Ramos (cell line): ENCODE measurements at regions not wholly inside any gene's neighbourhood (a gene's known extent, or its start where the extent isn't known, plus 50 kb on each side); places are given as distances from the start of the nearest gene placed in this dataset.
"Not testable (repeated sequence)": the region's sequence is repeated elsewhere in the genome, so short reads cannot be mapped to it uniquely, and the experiment has no call there.

Experiments used
- in situ Hi-C: fragments of 300-500 bp; cut with MboI; formaldehyde crosslinking; loops from one replicate; pipeline ENCODE4 v1.14.3; 2022; ENCODE audit warnings: low sequenced_read_pairs; ENCODE audit not compliant: unreplicated experiment

GRCh38 chr9:89670114-89670513, 65.3 kb downstream of the GADD45G start:
- in situ Hi-C loops: no loop called here

DNA sequence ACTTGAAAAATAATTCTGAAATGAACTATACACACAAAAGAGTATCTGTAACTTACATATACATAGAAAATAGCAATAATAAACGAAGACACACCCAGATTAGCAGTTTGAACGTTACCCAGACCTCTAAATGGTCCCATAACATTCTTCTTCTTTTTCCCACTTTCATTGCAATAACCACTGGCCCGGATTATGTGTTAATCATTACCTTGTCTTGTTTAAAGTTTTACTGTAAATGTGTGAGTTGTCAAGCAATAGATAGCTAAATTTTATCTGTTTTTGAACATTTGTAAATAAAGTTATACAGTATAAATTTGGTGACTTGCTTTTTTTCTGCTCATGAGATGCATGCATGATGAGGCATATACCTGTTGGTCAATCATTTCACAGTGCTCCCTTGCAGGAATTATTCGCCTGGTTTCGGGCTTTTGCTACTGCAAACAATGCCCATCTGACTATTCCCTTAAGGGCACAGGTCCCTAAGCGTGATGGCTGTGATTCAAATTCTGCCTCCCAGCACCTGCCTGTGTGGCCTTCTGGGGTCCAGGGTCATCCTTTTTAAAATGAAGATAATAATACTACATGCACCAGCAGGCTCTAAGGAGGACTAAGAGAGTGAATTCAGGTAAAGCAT, 66.1 kb downstream of the GADD45G start:
- in situ Hi-C loops: no loop called here

DNA sequence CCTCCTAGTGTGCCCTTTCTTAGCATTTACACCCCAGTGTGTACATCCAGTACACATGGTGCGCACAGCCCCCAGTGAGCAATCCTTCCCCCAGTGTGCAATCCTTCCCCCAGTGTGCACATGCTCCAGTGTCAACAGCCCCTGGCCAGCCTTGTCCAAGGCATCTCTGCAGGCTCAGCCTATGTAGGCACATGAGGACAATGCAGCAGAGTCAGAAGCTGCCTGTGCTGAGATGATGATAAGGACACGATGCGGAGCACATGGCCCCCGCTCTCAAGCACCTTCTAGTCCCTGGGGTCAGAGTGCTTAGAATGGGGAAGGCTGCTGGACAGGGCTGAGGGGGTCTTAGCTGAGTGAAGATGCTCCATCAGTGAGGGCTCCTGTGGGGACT, 69.8 kb downstream of the GADD45G start:
- in situ Hi-C loops: no loop called here

GRCh38 chr9:89675058-89675742, 70.4 kb downstream of the GADD45G start:
- in situ Hi-C loops: no loop called here

DNA sequence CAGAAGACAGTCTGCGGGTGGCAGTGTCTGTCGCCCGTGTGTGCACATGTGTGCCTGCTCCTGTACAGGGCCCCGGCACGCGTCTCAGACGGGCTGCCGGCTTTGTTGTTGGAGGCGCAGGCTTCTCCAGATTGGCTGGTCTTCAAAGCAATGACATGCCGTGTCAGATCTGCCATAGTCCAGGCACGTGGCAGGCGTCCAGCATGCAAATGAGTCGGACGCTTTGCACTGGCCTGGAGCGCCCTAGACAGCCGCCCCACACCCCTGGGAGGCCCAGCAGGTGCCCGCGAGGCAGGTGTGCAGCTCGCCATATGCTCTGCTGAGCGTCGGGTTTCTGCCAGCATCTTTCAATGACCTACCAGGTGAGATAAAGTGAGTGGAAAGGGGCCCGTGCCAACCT, 71.5 kb downstream of the GADD45G start:
- in situ Hi-C loops: no loop called here

GRCh38 chr9:89677702-89678395, 73.0 kb downstream of the GADD45G start:
- in situ Hi-C loops: no loop called here

DNA sequence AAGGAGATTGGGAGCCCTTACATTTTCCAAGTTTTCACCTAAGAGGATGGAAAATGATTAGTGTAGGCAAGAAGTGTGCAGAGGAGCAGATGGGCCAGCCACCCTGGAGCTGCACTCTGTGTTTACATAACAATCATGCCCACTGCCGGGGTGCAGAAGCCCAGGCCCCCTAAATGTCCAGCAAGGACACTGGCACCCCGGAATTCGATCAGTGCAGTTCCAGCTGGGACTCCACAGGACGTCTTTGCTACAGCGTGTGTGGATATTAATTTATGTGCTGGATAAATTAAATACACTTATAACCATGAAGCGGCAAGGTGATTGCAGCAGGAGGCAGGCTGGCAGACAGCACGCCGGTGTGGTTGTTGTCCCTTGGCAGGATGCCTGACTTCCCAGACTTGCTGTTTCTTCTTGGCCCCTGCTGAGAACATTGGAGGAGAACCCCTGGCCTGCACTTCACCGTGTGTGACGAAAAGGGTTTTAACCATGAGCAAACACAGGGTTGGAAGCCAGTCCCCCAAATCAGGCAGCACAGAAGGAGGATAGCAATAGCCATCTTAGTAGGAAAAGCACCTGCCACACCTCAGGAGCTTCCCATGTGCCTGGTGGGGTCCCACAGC, 73.7 kb downstream of the GADD45G start:
- in situ Hi-C loops: no loop called here

- in situ Hi-C loops: no loop called here
These were observed 74.2 kb downstream of the GADD45G start for GRCh38 chr9:89679016-89679415.

- in situ Hi-C loops: no loop called here
These were observed 74.8 kb downstream of the GADD45G start for GRCh38 chr9:89679581-89679980.

DNA sequence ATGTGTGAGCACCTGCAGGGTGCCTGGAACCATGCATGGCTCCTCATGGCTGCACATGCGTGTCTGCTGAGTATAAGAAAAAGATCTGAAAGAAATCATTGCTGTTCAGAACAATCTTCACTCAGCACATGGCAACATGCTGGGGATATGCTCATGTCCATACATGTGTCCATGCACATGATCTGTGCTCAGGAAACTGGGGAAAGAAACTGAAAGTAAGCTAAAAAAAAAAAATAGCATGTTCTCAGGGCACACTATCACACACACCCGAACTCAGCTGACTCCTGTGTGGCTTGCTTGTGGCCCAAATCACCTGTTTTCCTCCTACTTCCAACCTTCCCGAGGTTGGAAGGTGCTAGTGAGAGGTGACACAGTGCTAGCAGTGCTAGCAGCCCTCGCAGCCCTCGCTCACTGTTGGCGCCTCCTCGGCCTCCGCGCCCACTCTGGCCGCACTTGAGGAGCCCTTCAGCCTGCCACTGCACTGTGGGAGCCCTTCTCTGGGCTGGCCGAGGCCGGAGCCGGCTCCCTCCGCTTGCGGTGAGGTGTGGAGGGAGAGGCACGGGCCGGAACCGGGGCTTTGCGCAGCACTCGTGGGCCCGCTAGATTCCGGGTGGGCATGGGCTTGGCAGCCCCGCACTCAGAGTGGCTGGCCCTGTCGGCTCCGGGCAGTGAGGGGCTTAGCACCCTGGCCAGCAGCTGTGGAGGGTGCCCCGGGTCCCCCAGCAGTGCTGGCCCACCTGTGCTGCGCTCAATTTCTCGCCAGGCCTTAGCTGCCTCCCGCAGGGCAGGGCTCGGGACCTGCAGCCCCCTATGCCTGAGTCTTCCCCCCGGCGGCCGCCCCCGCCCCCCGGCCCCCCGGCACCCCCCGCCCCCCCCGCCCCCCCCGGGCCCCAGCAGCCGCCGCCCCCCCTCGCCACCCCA, 76.0 kb downstream of the GADD45G start:
- in situ Hi-C loops: no loop called here

DNA sequence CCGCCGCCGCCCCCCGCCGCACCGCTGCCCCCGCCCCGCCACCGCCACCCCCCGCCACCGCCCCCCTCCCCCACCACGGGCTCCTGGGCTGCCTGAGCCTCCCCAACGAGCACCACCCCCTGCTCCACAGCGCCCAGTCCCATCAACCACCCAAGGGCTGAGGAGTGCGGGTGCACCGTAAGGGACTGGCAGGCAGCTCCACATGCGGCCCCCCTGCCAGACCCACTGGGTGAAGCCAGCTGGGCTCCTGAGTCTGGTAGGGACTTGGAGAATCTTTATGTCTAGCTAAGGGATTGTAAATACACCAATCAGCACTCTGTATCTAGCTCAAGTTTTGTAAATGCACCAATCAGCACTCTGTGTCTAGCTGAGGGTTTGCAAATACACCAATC, 76.7 kb downstream of the GADD45G start:
- in situ Hi-C loops: not testable (repeated sequence)

DNA sequence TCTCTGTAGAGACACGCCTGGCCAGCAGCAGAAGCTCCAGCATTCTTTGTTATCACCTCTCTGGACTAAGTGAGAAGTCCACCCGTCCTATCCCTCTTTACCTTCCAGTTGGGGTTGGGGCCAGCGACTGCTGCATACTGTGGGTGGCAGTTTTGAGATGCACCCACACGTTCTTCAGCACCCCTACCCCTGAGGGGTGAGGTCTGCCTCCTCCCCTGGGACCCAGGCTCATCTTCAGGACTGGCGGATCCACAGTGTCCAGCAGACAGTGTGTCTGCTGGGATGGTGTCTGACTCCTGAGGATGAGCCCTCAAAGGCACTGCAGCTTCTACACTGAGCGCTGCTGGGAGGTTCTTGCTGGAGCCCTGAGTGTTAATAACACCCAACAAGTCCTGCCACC, 78.8 kb downstream of the GADD45G start:
- in situ Hi-C loops: no loop called here

- in situ Hi-C loops: no loop called here
These were observed 79.4 kb downstream of the GADD45G start for GRCh38 chr9:89684218-89684617.

GRCh38 chr9:89684912-89685636, 80.3 kb downstream of the GADD45G start:
- in situ Hi-C loops: no loop called here

GRCh38 chr9:89685698-89686097, 80.9 kb downstream of the GADD45G start:
- in situ Hi-C loops: no loop called here

DNA sequence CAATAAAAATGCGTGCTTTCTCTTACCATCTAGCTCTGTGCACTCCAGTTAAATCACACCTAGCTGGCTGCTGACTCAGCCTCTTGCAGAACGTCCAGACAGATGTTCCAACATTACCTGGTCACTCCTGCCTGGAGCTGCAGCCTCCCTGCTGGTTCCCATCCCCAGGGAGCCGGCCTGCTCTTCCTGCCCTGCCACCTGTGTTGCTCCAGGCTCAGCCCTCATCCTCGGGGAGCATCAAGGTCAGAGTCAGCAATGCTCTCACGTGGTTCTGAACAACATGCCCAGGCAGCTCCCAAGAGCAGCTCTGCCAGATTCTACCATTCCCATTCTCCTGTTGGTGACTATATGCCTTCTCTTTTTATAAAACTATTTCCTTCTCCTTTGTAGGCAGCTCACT, 81.3 kb downstream of the GADD45G start:
- in situ Hi-C loops: no loop called here

- in situ Hi-C loops: no loop called here
These were observed 81.8 kb downstream of the GADD45G start for GRCh38 chr9:89686621-89687020.

DNA sequence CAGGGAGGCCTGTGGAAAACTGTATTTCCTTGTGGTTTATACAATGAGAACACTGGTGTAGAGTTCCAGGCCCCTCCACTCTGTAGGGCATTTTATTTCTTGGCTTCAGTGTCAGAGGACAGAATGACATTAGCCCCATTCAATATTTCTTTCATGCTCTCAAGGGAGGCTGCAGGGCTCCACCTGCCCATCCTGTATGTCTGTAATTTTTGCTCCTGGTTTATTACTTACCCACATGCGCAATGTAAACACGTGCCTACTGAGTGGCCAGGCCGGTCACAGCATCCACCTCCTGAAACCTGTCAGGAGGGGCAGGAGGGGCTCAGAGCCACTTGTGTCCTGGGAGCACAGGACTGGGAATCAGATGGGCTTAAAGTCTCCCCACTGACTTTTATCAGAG, 82.4 kb downstream of the GADD45G start:
- in situ Hi-C loops: no loop called here

GRCh38 chr9:89687848-89688247, 83.0 kb downstream of the GADD45G start:
- in situ Hi-C loops: no loop called here

GRCh38 chr9:89689321-89689720, 84.5 kb downstream of the GADD45G start:
- in situ Hi-C loops: not testable (repeated sequence)
